ENCODE measurements at regions not wholly inside any gene's neighbourhood (a gene's known extent, or its start where the extent isn't known, plus 50 kb on each side); places are given as distances from the start of the nearest gene placed in this dataset.

GRCh38 chr12:107464644-107465043, 221.0 kb upstream of the PWP1 start:
- ChIA-PET CTCF (no interaction called here), POLR2A (no interaction called here)
- TF ChIP-seq LEF1 (IDR thresholded peaks at IDR 0.05; ENCODE audit: borderline replicate concordance) (no peak), FOXM1 (IDR thresholded peaks at IDR 0.05; ENCODE audit: borderline replicate concordance) (no peak)
- DNase-seq (ENCODE audit: extremely low spot score) = no peak

- ChIA-PET POLR2A (no interaction called here), CTCF (no interaction called here)
- TF ChIP-seq NFRKB (IDR thresholded peaks at IDR 0.05) (no peak), SP1 (IDR thresholded peaks at IDR 0.05) (no peak), SUZ12 (IDR thresholded peaks at IDR 0.05) (no peak), FOXK2 (IDR thresholded peaks at IDR 0.05) (no peak), ZNF384 (IDR thresholded peaks at IDR 0.05) (no peak), LEF1 (IDR thresholded peaks at IDR 0.05; ENCODE audit: borderline replicate concordance) (no peak), TARDBP (IDR thresholded peaks at IDR 0.05) (no peak), FOXM1 (IDR thresholded peaks at IDR 0.05; ENCODE audit: borderline replicate concordance) (no peak), L3MBTL2 (conservative IDR thresholded peaks at IDR 0.05) (no peak), BHLHE40 (IDR thresholded peaks at IDR 0.05; ENCODE audit: borderline replicate concordance) (no peak), ARNT (IDR thresholded peaks at IDR 0.05) (no peak), FOXA1 (IDR thresholded peaks at IDR 0.05) (no peak), PKNOX1 (IDR thresholded peaks at IDR 0.05) (no peak), HDGF (IDR thresholded peaks at IDR 0.05; ENCODE audit: borderline replicate concordance) (no peak), ELF4 (IDR thresholded peaks at IDR 0.05) (no peak), CTBP1 (IDR thresholded peaks at IDR 0.05; ENCODE audit: borderline replicate concordance) (no peak)
- DNase-seq (ENCODE audit: extremely low spot score) = no peak
Observed at GRCh38 chr12:107465625-107466024, 220.0 kb upstream of the PWP1 start.

- POLR2A ChIA-PET = no interaction called here
- CTCF ChIA-PET = no interaction called here
- TF ChIP-seq ARNT (IDR thresholded peaks at IDR 0.05) (no peak), ZNF384 (IDR thresholded peaks at IDR 0.05) (no peak), LEF1 (IDR thresholded peaks at IDR 0.05; ENCODE audit: borderline replicate concordance) (no peak), TARDBP (IDR thresholded peaks at IDR 0.05) (no peak), L3MBTL2 (conservative IDR thresholded peaks at IDR 0.05) (no peak), FOXA1 (IDR thresholded peaks at IDR 0.05) (no peak), SUZ12 (IDR thresholded peaks at IDR 0.05) (no peak), PKNOX1 (IDR thresholded peaks at IDR 0.05) (no peak), ELF4 (IDR thresholded peaks at IDR 0.05) (no peak), NFRKB (IDR thresholded peaks at IDR 0.05) (no peak), FOXM1 (IDR thresholded peaks at IDR 0.05; ENCODE audit: borderline replicate concordance) (no peak), CTBP1 (IDR thresholded peaks at IDR 0.05; ENCODE audit: borderline replicate concordance) (no peak), SP1 (IDR thresholded peaks at IDR 0.05) (no peak), BHLHE40 (IDR thresholded peaks at IDR 0.05; ENCODE audit: borderline replicate concordance) (no peak), FOXK2 (IDR thresholded peaks at IDR 0.05) (no peak), HDGF (IDR thresholded peaks at IDR 0.05; ENCODE audit: borderline replicate concordance) (no peak)
- no peak for DNase-seq (ENCODE audit: extremely low spot score)
Observed at GRCh38 chr12:107467716-107468115, 217.9 kb upstream of the PWP1 start.

- TF ChIP-seq FOXK2 (IDR thresholded peaks at IDR 0.05) (no peak), BHLHE40 (IDR thresholded peaks at IDR 0.05; ENCODE audit: borderline replicate concordance) (no peak), TARDBP (IDR thresholded peaks at IDR 0.05) (no peak), CTBP1 (IDR thresholded peaks at IDR 0.05; ENCODE audit: borderline replicate concordance) (no peak), ARNT (IDR thresholded peaks at IDR 0.05) (no peak), SP1 (IDR thresholded peaks at IDR 0.05) (no peak), FOXM1 (IDR thresholded peaks at IDR 0.05; ENCODE audit: borderline replicate concordance) (no peak), PKNOX1 (IDR thresholded peaks at IDR 0.05) (no peak), HDGF (IDR thresholded peaks at IDR 0.05; ENCODE audit: borderline replicate concordance) (no peak), L3MBTL2 (conservative IDR thresholded peaks at IDR 0.05) (no peak), NFRKB (IDR thresholded peaks at IDR 0.05) (no peak), SUZ12 (IDR thresholded peaks at IDR 0.05) (no peak), ELF4 (IDR thresholded peaks at IDR 0.05) (no peak), LEF1 (IDR thresholded peaks at IDR 0.05; ENCODE audit: borderline replicate concordance) (no peak), ZNF384 (IDR thresholded peaks at IDR 0.05) (no peak)
Observed at GRCh38 chr12:107468182-107468581, 217.4 kb upstream of the PWP1 start.

GRCh38 chr12:107469011-107469410, 216.6 kb upstream of the PWP1 start:
- no peak for DNase-seq (ENCODE audit: extremely low spot score)
- CTCF ChIA-PET = no interaction called here
- POLR2A ChIA-PET = no interaction called here
- TF ChIP-seq BHLHE40 (IDR thresholded peaks at IDR 0.05; ENCODE audit: borderline replicate concordance) = no peak
- TF ChIP-seq PKNOX1 (IDR thresholded peaks at IDR 0.05) = no peak
- no peak for TF ChIP-seq CTBP1 (IDR thresholded peaks at IDR 0.05; ENCODE audit: borderline replicate concordance)
- TF ChIP-seq L3MBTL2 (conservative IDR thresholded peaks at IDR 0.05) = no peak
- TF ChIP-seq LEF1 (IDR thresholded peaks at IDR 0.05; ENCODE audit: borderline replicate concordance) = no peak
- no peak for TF ChIP-seq SUZ12 (IDR thresholded peaks at IDR 0.05)
- no peak for TF ChIP-seq FOXA1 (IDR thresholded peaks at IDR 0.05)
- TF ChIP-seq SP1 (IDR thresholded peaks at IDR 0.05) = no peak
- no peak for TF ChIP-seq FOXK2 (IDR thresholded peaks at IDR 0.05)
- TF ChIP-seq ELF4 (IDR thresholded peaks at IDR 0.05) = no peak
- no peak for TF ChIP-seq FOXM1 (IDR thresholded peaks at IDR 0.05; ENCODE audit: borderline replicate concordance)

More at GRCh38 chr12:107468182-107468581, 217.4 kb upstream of the PWP1 start:
- POLR2A ChIA-PET = no interaction called here
- DNase-seq (ENCODE audit: extremely low spot score) = no peak
- CTCF ChIA-PET = interaction anchor here (0.7 kb wide), 1 partner anchor 21 kb away, joined by 3 read pairs; no protein-coding TSS in a partner anchor
